Ramos (cell line): ENCODE measurements at regions not wholly inside any gene's neighbourhood (a gene's known extent, or its start where the extent isn't known, plus 50 kb on each side); places are given as distances from the start of the nearest gene placed in this dataset.

Experiments used
- in situ Hi-C: fragments of 300-500 bp; cut with MboI; formaldehyde crosslinking; loops from one replicate; pipeline ENCODE4 v1.14.3; 2022; ENCODE audit warnings: low sequenced_read_pairs; ENCODE audit not compliant: unreplicated experiment

DNA sequence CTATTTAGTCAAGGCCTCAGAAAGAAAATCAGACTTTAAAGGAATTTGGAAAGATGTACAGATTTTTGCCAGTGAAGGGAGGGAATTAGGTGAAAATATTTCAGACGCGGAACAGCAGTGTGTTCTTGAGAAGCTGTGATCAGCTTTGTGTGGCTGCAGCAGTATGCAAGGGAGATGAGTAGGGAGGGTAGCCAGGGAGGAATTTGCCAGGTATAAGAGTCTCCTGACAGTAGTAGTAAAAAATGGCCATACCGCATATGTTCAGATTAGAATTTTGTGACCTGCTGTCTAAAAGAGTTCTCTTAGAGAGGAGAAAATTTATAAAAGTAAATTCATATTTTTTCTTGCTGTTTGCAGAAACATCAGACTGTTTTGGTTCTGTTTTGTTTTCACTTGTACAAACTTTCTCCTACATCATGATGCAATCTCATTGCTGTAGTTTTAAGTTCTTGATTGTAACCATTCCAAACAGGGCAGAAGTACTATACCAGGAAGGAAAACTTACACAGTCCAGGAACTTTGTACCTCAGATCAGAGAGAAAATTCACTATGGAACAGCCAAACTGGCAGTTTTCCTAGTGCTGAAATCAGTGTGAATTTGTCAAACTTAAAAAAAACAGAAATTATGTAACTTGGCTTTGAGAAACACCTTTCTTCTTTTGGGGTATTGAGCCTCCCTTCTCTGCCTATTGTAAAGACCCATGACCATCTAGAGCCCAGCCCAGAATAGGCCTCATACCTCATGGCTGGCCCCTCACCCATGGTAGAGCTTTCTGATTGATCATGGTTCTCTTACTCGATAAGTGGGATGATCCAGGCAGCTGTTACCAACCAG lies 78.4 kb upstream of the NR3C1 start:
- in situ Hi-C loops: no loop called here

DNA sequence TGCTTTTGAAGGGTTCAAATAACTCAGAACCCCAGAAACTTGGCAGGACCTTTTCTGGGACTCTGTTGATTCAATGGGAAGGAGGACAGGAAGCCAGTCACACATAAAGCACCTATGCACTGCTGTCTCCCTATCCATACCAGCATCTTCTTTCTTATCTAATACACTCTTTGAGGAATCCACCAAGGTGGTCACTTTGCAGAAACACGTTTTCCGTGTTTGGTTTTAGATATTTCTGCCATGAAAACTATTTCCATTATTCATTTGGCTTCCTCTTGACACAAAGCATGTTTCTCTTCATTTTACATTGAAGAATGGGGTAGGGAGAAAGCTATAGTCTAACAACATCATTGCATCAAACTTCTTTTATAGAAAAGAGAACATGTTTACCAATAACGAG lies 76.5 kb upstream of the NR3C1 start:
- in situ Hi-C loops: no loop called here

DNA sequence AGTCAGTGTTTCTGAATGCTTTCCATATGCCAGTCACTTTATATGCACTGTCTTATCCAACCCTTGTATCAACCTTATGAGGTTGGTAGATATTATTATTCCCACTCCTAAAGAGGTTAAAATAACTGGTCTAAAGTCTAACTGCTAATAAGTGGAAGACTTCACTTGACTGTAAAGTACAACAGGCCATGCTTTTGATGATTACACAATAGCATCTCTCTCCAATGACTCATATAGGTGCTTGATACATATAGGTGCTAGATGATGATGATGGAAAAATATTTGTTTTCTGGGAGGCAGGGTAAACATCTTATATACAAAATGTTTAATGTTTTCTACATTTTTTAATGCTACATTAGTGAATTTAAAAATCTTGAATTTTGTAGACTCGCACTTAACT lies 75.9 kb upstream of the NR3C1 start:
- in situ Hi-C loops: no loop called here

DNA sequence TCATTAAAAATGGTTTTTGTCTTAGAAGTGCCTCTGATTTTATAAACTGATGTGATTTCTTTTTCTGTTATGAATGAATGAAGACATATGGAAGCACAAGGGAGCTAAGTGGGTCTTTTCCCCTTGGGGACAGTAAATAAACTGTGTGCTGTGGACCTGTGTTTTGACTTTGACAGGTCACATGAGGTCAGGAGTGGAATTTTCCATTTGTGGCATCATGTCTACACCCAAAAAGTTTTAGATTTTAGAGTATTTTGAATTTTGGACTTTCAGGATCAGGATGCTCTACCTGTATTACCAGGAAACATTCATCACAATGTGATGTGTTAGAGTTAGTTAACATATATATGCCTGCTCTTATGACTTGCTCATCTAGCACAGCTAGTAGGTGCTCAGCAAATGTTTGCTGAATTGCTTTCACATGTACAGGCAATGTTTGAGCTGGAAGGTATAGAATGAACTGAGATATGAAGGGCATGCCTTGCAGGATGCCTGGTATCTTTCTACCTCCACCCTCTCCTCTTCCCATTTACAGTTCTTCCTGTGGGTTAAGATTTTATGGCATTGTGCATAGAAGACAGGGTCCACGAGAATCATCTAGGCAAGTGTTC lies 73.2 kb upstream of the NR3C1 start:
- in situ Hi-C loops: no loop called here

DNA sequence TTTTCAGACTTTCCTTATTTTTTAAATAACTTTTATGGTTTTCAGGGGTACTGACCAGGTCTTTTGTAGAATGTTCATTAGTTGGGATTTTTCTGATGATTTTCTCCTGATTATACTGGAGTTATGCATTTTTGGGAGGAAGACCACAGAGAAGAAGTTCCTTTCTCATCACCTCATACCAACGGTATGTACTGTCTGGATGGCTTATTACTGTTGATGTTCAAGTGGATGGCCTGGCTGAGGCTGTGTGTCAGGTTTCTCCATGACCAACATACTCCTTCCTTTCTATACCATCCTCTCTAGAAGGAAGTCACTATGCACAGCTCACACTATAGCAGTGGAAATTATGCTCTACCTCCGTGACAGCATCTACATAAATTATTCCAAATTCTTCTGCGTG lies 71.1 kb upstream of the NR3C1 start:
- in situ Hi-C loops: no loop called here

DNA sequence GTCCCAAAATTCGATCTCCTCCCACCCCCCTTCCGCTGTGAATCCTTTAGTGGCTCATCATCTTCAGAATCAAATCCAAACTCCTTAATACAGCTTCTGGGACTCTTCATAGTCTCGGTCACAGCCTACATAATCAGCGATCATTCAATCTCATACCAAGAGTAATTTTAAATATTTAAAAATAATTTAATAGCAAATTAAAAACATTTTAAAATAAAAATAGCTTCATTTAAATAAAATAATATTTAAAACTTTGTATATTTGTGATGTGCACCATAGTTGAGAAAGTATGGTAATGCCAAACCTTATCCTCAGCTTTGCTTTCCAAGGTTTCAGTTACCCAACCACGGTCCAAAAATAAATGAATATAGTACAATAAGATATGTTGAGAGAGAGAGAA lies 70.0 kb upstream of the NR3C1 start:
- in situ Hi-C loops: no loop called here

DNA sequence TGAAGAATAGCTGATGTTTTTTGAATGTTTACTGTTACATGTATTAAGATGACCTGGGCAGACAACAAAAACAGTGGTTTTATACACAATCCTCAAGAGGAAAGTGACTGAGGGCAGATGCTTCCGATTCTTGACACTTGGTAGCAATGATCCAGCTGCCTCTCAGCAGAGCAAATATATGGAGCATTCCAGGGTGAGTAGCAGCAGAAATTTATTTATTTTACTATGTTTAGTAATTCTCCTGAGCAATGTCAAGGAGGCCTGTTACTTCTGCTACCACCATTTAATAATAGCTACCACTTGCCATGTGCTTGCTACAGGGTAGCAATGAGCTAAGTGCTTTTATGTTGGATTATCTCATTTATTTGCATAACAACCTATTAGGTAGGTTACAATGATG lies 69.1 kb upstream of the NR3C1 start:
- in situ Hi-C loops: no loop called here

DNA sequence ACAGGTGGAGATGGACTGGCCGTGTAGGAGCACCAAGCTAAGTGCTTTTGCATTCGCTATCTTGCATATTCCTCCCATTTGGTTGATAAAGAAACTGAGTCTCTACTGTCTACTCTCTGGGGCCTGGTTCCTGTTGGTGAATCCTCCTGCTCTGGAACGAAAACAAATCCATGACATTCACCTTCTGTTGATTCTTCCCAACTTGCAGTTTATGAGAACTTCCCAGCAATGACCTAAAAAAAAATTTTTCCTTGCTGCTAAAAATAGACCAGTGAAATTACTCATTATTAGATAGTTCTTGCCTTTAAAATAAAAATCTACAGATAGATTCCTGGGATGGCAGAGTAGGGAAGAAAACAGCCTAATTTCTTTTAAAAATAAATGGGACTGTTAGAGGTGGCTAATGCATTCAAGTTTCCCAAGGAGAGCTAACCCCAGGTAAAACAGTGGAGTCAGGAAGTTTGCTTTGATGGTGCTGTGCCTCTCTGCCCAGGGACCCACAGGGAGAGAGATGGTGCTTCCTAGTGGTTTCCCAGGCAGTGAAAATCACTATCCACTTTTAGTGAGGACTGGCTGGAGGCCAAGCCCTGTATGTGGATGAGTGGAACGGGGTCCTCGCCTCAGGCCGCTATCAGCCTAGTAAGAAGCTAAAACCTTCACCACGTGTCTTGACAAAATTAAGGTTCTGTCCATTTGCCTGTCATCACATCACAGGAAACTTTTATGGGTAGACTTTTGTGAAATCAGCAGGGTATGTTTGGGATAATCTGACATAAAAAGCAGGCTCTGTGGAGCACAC lies 68.4 kb upstream of the NR3C1 start:
- in situ Hi-C loops: no loop called here

DNA sequence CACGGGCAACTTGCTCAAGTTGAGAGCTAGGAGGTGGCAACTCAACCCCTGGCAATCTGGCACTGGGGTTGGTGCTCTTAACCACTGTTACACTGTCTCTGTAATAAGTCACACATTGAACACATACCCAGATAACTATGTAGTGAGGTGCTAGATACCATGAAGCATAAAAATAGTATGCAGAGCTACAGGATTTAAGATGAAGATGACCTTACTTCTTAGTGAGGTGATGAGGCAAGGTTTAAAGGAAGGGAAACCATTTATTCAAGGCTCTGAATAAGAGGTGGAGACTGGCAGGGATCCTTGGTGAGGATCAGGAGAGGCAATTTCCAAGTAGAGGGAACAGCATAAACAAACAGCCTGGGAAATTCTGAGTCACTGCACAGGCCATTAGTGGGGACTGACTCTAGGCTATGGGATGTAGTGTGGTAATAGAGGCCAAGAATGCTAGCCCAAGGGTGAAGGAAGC lies 67.6 kb upstream of the NR3C1 start:
- in situ Hi-C loops: no loop called here

DNA sequence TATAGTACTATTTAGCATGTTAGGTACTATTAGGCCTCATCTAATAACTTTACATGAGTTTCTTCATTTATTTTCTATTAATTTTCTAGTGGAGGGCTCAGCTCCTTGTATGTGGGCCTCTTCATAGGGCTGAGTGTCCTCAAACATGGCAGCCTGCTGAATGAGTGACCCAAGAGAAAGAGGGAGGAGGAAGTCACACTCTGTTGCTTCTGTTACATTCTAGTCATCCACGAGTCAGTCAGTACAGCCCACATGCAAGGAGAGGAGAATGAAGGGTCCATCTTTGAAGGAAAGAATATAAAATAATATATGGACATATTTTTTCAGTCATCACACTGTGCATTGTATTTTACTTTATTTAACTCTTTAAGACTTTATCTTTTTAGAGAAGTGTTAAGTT lies 66.6 kb upstream of the NR3C1 start:
- in situ Hi-C loops: no loop called here

DNA sequence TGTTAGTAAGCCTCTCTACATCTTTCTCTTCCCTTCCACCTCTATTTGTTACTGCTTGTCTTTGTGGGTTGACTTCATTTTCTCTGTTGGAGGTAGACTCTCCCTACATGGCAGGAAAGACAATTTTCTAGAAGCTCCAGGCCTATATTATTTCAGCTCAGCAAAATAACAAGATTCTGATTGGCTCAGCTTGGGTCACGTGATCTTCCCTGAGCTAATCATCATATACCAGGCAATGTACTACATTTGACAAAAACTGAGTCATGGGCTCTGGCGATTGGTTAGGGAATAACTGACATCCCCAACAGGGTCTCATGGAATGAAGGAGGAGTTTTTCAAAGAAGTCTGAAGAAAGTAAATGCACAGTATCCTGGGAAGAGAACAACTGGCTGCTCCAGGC lies 65.6 kb upstream of the NR3C1 start:
- in situ Hi-C loops: no loop called here

DNA sequence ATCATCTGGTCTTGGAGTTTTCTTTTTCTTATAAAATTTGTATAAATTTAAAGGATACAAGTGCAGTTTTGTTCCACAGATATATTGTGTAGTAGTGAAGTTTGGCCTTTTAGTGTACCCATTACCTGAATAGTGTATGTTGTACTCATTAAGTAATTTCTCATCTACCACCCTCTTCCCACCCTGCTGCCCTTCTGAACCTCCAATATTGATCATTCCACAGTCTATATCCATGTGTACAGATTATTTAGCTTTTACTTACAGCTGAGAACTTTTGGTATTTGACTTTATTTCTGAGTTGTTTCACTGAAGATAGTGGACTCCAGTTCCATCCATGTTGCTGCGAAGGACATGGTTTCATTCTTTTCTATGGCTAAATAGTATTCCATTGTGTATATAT lies 63.1 kb upstream of the NR3C1 start:
- in situ Hi-C loops: no loop called here

DNA sequence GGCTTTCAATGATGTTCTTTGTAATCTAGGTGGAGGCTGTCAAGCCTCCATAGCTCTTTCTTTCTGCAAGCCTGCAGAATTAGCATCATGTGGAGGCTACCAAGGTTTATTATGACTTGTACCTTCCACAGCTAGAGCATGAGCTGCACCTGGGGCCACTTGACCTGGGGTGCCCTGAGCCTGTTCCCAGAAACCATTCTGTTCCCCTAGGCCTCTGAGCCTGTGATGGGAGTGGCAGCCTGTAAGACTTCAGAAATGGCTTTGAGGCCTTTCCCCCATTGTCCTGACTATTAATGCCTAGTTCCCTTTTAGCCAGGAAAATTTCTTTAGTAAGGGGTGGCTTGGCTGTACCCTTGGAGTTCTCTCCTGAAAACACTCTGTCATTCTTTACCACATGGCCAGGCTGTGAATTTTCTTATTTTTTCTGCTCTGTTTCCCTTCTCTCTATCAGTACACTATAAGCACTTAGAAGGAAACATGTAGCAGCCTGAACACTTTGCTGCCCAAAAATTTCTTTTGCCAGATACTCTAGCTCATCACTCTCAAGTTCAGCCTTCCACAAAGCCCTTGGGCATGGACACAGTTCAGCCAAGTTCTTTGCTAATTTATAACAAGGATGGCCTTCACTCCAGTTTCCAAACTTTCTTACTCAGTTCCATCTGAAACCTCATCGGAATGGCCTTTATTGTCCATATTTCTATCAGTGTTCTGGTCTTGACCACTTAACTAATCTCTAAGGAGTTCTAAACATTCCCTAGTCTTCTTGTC lies 61.4 kb upstream of the NR3C1 start:
- in situ Hi-C loops: no loop called here

DNA sequence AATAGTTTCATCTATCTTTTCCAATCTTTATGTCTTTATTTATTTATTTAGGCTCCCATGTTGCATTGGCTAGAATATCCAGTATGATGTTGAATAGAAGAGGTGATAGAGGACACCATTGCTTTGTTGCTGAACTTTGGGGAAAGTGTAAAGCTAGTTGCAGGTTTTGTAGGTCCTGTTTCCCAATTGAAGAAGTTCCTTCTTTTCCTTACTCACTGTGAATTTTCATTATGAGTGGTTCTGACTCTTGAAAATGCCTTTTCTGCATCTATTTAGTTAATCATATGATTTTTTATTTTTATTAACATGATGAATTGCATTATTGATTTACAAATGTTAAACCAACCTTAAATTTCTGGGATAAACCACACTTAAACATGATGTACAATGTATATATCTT lies 58.9 kb upstream of the NR3C1 start:
- in situ Hi-C loops: no loop called here

DNA sequence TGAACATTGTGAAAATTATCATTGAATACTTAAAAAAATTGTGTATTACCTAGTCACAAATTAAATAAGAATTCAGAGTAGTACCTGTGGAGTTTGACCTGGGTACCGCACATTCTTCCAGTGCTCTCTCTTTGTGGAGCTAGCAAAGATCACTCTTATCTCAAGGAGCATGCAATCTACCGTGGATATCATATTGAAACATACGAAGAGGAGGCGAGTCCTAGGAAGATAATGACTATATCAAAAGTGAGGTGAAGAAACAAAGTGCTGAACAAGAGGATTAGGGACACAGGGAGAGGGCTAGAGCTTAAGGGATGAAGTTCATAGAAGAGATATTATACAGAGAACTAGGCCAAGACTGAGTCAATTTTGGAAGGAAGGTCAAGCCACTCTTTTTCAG lies 55.9 kb upstream of the NR3C1 start:
- in situ Hi-C loops: no loop called here

DNA sequence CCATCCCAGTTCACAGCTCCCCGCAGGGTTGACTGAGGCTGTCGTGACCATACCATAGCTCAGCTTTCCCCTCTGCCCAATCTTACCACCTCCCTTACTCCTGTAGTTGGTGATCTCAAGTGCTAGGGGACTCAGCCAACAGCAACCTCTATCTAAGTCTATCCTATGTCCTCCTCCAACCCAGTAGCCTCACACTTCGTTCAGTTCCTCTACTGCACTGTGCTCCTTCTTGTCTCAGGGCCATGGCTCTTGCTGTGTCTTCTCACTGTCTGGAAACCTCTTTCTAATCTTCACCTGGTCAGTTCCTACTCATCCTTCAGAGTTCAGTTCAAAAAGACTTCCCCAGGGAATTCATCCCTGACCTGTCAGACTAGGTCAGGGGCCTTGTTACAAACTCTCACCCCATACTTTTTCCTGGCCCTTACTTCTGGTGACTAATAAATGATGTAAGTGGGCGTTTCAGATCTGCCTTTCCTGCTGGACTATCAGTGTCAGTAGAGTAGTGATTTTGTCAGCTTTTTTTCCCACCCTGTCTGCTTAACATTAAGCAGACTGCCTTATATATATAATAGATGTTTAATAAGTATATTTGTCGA lies 53.6 kb upstream of the NR3C1 start:
- in situ Hi-C loops: no loop called here

DNA sequence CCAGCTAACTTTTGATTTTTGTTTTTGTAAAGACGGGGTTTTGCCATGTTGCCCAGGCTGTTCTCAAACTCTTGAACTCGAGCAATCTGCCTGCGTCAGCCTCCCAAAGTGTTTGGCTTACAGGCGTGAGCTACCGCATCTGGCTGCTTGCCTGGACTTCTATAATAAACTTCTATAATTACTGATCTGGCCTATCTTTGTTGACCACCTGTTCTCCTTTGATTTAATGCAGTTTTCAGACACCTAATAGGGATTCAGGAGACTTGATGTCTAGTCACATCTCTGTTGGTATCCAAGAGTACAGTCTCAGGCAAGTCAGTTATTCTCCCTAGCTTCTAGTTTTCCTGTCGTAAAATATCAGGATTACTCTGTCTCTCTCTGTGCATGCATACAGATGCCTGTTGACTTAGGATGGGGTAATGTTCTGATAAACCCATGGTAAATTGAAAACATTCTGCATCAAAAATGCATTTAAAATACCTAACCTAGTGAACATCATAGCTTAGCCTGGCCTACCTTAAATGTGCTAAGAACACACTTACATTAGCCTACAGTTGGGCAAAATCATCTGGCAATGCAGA lies 51.5 kb upstream of the NR3C1 start:
- in situ Hi-C loops: no loop called here

DNA sequence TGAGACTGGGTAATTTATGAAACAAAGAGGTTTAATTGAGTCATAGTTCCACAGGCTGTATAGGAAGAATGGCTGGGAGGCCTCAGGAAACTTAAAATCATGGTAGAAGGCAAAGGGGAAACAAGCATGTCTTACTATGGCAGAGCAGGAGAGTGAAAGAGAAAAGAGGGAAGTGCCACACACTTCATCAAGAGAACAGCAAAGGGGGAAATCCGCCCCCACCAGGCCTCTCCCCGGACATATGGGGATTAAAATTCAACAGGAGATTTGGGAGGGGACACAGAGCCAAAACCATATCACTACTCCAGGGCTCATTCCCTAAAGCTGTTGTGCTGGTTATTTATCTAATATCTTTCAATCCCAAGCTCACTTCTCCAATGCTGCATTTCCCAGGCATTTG lies 50.2 kb upstream of the NR3C1 start:
- in situ Hi-C loops: no loop called here
